Esophagus squamous epithelium (tissue), 4 donors: ENCODE measurements at regions not wholly inside any gene's neighbourhood (a gene's known extent, or its start where the extent isn't known, plus 50 kb on each side); places are given as distances from the start of the nearest gene placed in this dataset.

ENCODE experiments used
- POLR2A ChIP-seq, 4 donors: fragments of 450-650 bp; IDR thresholded peaks; one replicate each; pipeline ENCODE4 v1.6.1; 2017; ENCODE audit warnings: antibody characterized with exemption in 4 of 4, mild to moderate bottlenecking in 4 of 4, moderate library complexity in 3 of 4
- TF ChIP-seq, protein P1 (sequence below), 6 experiments: fragments of 450-650 bp in 4 of 6; fragments of 200-600 bp in 2 of 6; sonication (generic) in 2 of 6; IDR thresholded peaks; one replicate each; pipeline ENCODE4 v1.5.1; 2016 to 2019; ENCODE audit warnings: antibody characterized with exemption in 6 of 6, mild to moderate bottlenecking in 4 of 6, moderate library complexity in 4 of 6

DNA sequence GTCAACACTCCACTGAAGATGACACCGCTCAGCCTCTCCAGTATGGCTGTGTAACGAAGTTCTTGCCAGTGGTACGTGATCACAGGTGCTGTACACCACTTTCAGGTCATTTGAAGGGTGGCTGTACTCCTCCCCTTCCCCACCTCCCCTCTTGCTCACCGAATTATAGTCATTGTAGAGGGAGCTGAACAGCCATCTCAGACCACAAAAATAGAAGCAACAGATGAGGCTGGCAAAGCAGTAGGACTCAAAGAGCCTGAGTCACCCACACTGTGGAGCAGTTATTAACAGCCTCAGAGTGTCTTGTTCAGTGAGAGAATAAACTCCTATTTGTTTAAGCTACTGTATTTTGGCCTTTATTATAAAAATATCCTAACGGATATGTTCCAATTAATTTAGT lies 192.5 kb upstream of the MCHR2 start:
- TF ChIP-seq POLR2A (IDR thresholded peaks at IDR 0.05), result no peak
- TF ChIP-seq, protein P1, sequence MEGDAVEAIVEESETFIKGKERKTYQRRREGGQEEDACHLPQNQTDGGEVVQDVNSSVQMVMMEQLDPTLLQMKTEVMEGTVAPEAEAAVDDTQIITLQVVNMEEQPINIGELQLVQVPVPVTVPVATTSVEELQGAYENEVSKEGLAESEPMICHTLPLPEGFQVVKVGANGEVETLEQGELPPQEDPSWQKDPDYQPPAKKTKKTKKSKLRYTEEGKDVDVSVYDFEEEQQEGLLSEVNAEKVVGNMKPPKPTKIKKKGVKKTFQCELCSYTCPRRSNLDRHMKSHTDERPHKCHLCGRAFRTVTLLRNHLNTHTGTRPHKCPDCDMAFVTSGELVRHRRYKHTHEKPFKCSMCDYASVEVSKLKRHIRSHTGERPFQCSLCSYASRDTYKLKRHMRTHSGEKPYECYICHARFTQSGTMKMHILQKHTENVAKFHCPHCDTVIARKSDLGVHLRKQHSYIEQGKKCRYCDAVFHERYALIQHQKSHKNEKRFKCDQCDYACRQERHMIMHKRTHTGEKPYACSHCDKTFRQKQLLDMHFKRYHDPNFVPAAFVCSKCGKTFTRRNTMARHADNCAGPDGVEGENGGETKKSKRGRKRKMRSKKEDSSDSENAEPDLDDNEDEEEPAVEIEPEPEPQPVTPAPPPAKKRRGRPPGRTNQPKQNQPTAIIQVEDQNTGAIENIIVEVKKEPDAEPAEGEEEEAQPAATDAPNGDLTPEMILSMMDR (IDR thresholded peaks at IDR 0.05), result no peak
